ENCODE measurements at regions not wholly inside any gene's neighbourhood (a gene's known extent, or its start where the extent isn't known, plus 50 kb on each side); places are given as distances from the start of the nearest gene placed in this dataset.

DNA sequence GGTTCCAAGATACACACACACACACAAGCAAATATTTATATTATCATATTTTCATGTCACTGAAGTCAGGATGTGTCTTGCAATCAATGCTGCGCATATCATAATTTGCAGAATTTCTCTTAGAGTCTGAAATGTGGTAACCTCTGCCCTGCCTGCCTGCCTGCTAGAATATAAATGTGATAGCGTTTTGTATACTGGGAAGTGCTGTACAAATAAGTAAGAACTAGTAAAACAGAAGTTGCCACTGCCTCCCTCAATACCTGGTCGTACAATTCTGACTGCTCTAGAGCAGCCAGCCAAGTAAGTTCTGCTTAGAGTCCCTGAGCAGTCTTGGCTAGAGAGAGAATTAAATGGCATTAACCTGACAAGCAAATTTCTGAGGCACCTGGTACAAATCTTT, 83.9 kb upstream of the NTF3 start:
- DNase-seq (ENCODE audit: extremely low spot score, unreplicated experiment) = no peak
- Mint-ChIP-seq H3K4me1 (ENCODE audit: unreplicated experiment) (no peaks in the 10 kb centered on the region), H3K36me3 (ENCODE audit: unreplicated experiment) (no peaks in the 10 kb centered on the region), H3K27me3 (ENCODE audit: unreplicated experiment) (peaks cover 17% of the 10 kb centered on the region), H3K4me3 (ENCODE audit: unreplicated experiment) (no peak overlapping the region), H3K27ac (ENCODE audit: unreplicated experiment) (no peak overlapping the region), H3K9me3 (ENCODE audit: unreplicated experiment) (no peaks in the 10 kb centered on the region)
- TF ChIP-seq, protein P1, sequence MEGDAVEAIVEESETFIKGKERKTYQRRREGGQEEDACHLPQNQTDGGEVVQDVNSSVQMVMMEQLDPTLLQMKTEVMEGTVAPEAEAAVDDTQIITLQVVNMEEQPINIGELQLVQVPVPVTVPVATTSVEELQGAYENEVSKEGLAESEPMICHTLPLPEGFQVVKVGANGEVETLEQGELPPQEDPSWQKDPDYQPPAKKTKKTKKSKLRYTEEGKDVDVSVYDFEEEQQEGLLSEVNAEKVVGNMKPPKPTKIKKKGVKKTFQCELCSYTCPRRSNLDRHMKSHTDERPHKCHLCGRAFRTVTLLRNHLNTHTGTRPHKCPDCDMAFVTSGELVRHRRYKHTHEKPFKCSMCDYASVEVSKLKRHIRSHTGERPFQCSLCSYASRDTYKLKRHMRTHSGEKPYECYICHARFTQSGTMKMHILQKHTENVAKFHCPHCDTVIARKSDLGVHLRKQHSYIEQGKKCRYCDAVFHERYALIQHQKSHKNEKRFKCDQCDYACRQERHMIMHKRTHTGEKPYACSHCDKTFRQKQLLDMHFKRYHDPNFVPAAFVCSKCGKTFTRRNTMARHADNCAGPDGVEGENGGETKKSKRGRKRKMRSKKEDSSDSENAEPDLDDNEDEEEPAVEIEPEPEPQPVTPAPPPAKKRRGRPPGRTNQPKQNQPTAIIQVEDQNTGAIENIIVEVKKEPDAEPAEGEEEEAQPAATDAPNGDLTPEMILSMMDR (IDR thresholded peaks at IDR 0.05) = no peak

DNA sequence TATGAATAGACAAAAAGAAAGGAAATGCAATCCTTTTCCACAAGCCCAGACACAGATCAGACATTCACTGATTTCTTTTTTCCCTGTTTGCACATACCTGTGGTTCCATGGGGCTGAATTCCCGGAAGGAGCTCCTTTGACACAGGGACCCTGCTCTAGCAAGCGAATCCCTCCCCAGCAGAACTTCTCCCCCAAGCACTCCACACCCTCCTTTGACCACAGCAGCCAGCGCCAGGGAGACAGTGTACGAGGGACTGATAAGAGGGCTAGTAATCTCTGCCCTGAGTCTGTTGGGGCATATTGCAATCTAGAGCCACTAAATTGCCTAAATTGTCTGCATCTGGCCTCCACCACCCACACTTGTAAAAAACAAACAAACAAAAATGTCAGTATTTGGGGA, 83.4 kb upstream of the NTF3 start:
- Mint-ChIP-seq H3K9me3 (ENCODE audit: unreplicated experiment) (no peaks in the 10 kb centered on the region), H3K4me3 (ENCODE audit: unreplicated experiment) (no peak overlapping the region), H3K4me1 (ENCODE audit: unreplicated experiment) (no peaks in the 10 kb centered on the region), H3K27me3 (ENCODE audit: unreplicated experiment) (peaks cover 17% of the 10 kb centered on the region), H3K36me3 (ENCODE audit: unreplicated experiment) (no peaks in the 10 kb centered on the region), H3K27ac (ENCODE audit: unreplicated experiment) (no peak overlapping the region)
- no peak for DNase-seq (ENCODE audit: extremely low spot score, unreplicated experiment)
- TF ChIP-seq, protein P1 (IDR thresholded peaks at IDR 0.05) = no peak

DNA sequence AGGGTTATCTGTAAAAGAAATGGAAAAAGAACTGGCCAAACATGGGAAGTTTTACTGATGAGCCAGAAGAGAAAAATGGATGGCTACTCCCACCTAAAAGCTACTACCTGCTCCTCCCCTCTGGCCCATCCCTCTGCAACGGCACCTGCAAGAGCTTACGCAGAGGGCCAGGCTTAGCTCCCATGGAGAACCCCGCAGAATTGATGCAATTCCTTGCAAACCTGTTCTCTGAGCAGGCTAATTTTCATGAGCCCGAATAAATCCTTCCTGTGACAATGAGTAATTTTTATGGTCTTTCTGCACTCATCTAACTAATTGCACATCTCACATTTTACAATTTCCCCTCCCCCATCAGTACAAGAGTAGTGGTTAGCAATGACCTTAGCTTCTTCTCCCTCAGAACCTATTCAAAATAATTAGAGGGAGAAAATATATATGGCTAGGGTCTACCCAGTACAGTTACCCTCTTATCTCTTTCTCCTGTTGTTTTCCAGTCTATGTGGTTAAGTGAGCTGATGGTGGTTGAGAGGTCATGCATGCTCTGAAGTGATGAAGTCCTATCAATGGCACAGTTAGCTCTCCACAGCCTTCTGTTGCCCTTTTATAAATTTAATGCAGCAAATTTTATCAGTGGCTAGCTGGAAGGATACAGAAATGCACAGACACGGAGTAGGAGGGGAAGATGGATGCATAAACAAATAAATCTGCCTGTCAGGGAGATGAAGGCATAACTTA, 67.7 kb upstream of the NTF3 start:
- Mint-ChIP-seq H3K36me3 (ENCODE audit: unreplicated experiment) (no peaks in the 10 kb centered on the region), H3K9me3 (ENCODE audit: unreplicated experiment) (peaks cover under 1% of the 10 kb centered on the region)

DNA sequence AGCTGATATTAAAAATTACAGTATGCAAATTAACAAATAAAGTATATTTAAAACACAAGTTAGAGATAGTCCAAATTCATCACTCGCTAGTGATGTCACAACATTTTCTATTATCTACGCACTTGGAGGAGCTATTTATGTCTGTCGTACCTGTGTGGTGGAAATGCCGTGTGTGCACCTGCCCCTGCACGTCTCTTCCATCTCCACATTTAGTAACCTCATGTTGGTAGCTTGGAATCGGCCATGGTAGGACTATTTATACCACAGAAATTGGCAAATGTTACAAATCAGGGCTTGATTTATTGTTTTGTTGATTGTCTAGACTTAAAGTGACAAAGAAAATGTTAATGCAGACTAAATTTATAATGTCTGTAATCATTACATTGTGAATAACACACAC, 62.6 kb upstream of the NTF3 start:
- DNase-seq (ENCODE audit: extremely low spot score, unreplicated experiment) = no peak
- TF ChIP-seq, protein P1 (IDR thresholded peaks at IDR 0.05) = no peak
- Mint-ChIP-seq H3K36me3 (ENCODE audit: unreplicated experiment) (no peaks in the 10 kb centered on the region), H3K27ac (ENCODE audit: unreplicated experiment) (no peak overlapping the region), H3K4me1 (ENCODE audit: unreplicated experiment) (no peaks in the 10 kb centered on the region), H3K9me3 (ENCODE audit: unreplicated experiment) (no peaks in the 10 kb centered on the region), H3K27me3 (ENCODE audit: unreplicated experiment) (peaks cover 20% of the 10 kb centered on the region), H3K4me3 (ENCODE audit: unreplicated experiment) (no peak overlapping the region)

More for the DNA sequence above, 67.7 kb upstream of the NTF3 start:
- TF ChIP-seq, protein P1 (IDR thresholded peaks at IDR 0.05) = no peak
- Mint-ChIP-seq H3K27me3 (ENCODE audit: unreplicated experiment) (peaks cover 9% of the 10 kb centered on the region), H3K4me3 (ENCODE audit: unreplicated experiment) (no peak overlapping the region), H3K4me1 (ENCODE audit: unreplicated experiment) (no peaks in the 10 kb centered on the region), H3K27ac (ENCODE audit: unreplicated experiment) (no peak overlapping the region)
- DNase-seq (ENCODE audit: extremely low spot score, unreplicated experiment) = no peak

DNA sequence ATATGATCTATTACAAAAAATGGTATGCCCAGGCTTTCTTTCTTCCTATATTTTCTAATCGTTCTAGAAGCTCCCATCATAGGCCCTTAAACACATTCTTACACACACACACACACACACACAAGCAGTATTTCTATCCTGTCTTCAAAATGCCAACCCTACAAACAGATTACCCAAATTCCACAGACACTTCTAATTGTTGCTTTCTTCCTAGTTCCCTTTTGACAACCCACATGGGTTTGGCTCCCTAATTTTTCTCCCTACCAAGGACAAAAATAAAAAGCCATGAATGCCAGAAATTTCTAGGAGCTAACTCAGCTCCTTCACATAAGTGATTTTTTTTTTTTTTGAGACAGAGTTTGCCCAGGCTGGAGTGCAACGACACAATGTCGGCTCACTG, 60.3 kb upstream of the NTF3 start:
- DNase-seq (ENCODE audit: extremely low spot score, unreplicated experiment) = no peak
- Mint-ChIP-seq H3K4me3 (ENCODE audit: unreplicated experiment) (no peak overlapping the region), H3K27me3 (ENCODE audit: unreplicated experiment) (peaks cover 11% of the 10 kb centered on the region), H3K36me3 (ENCODE audit: unreplicated experiment) (no peaks in the 10 kb centered on the region), H3K4me1 (ENCODE audit: unreplicated experiment) (no peaks in the 10 kb centered on the region), H3K27ac (ENCODE audit: unreplicated experiment) (no peak overlapping the region), H3K9me3 (ENCODE audit: unreplicated experiment) (peaks cover 4% of the 10 kb centered on the region)
- TF ChIP-seq, protein P1 (IDR thresholded peaks at IDR 0.05) = no peak

Measured in osteocyte (in vitro differentiated cells).